HEK293T (cell line): ENCODE measurements at regions not wholly inside any gene's neighbourhood (a gene's known extent, or its start where the extent isn't known, plus 50 kb on each side); places are given as distances from the start of the nearest gene placed in this dataset.

Experiments used
- CTCF ChIA-PET: fragments of 350-600 bp; formaldehyde crosslinking; extraction: SDS; loops from one replicate; lab custom pipeline; 2021; ENCODE audit warnings: antibody characterized with exemption, inconsistent platforms; lab: Yijun Ruan, JAX
- POLR2A ChIA-PET: fragments of 350-600 bp; formaldehyde crosslinking; extraction: SDS; loops from one replicate; lab custom pipeline; 2020; ENCODE audit warnings: antibody characterized with exemption, inconsistent platforms; lab: Yijun Ruan, JAX
- DNase-seq: peaks from one replicate; pipeline ENCODE4 v3.0.0; 2012; ENCODE audit warnings: mixed read lengths; ENCODE audit errors: extremely low spot score
- ARNT ChIP-seq: fragments of 450-650 bp; IDR thresholded peaks from 2 replicates; pipeline ENCODE4 v1.6.1; 2017; ENCODE audit warnings: mild to moderate bottlenecking
- BHLHE40 ChIP-seq: fragments of 450-650 bp; IDR thresholded peaks from 2 replicates; pipeline ENCODE4 v1.6.1; 2016; ENCODE audit warnings: mild to moderate bottlenecking, moderate library complexity, borderline replicate concordance
- CTBP1 ChIP-seq: fragments of 450-650 bp; IDR thresholded peaks from 2 replicates; pipeline ENCODE4 v1.6.1; 2016; ENCODE audit warnings: borderline replicate concordance
- ELF4 ChIP-seq: fragments of 450-650 bp; IDR thresholded peaks from 2 replicates; pipeline ENCODE4 v1.6.1; 2017; ENCODE audit warnings: antibody characterized with exemption
- FOXA1 ChIP-seq: fragments of 450-650 bp; IDR thresholded peaks from 2 replicates; pipeline ENCODE4 v1.6.1; 2016; ENCODE audit warnings: mild to moderate bottlenecking
- FOXK2 ChIP-seq: fragments of 450-650 bp; IDR thresholded peaks from 2 replicates; pipeline ENCODE4 v1.6.1; 2016; ENCODE audit warnings: mild to moderate bottlenecking
- FOXM1 ChIP-seq: fragments of 450-650 bp; IDR thresholded peaks from 2 replicates; pipeline ENCODE4 v1.6.1; 2017; ENCODE audit warnings: mild to moderate bottlenecking, borderline replicate concordance
- HDGF ChIP-seq: fragments of 450-650 bp; IDR thresholded peaks from 2 replicates; pipeline ENCODE4 v1.6.1; 2017; ENCODE audit warnings: antibody characterized with exemption, borderline replicate concordance
- L3MBTL2 ChIP-seq: fragments of 450-650 bp; conservative IDR thresholded peaks from 2 replicates; pipeline ENCODE4 v1.6.1; 2016; ENCODE audit warnings: mild to moderate bottlenecking
- LEF1 ChIP-seq: fragments of 450-650 bp; IDR thresholded peaks from 2 replicates; pipeline ENCODE4 v1.6.1; 2017; ENCODE audit warnings: mild to moderate bottlenecking, borderline replicate concordance
- NFRKB ChIP-seq: fragments of 450-650 bp; IDR thresholded peaks from 2 replicates; pipeline ENCODE4 v1.6.1; 2016; ENCODE audit warnings: mild to moderate bottlenecking, moderate library complexity
- PKNOX1 ChIP-seq: fragments of 450-650 bp; IDR thresholded peaks from 2 replicates; pipeline ENCODE4 v1.6.1; 2016
- SP1 ChIP-seq: fragments of 450-650 bp; IDR thresholded peaks from 2 replicates; pipeline ENCODE4 v1.6.1; 2017
- SUZ12 ChIP-seq: fragments of 450-650 bp; IDR thresholded peaks from 2 replicates; pipeline ENCODE4 v1.6.1; 2016; ENCODE audit warnings: mild to moderate bottlenecking
- TARDBP ChIP-seq: fragments of 450-650 bp; IDR thresholded peaks from 2 replicates; pipeline ENCODE4 v1.6.1; 2016
- ZNF384 ChIP-seq: fragments of 450-650 bp; IDR thresholded peaks from 2 replicates; pipeline ENCODE4 v1.6.1; 2016

DNA sequence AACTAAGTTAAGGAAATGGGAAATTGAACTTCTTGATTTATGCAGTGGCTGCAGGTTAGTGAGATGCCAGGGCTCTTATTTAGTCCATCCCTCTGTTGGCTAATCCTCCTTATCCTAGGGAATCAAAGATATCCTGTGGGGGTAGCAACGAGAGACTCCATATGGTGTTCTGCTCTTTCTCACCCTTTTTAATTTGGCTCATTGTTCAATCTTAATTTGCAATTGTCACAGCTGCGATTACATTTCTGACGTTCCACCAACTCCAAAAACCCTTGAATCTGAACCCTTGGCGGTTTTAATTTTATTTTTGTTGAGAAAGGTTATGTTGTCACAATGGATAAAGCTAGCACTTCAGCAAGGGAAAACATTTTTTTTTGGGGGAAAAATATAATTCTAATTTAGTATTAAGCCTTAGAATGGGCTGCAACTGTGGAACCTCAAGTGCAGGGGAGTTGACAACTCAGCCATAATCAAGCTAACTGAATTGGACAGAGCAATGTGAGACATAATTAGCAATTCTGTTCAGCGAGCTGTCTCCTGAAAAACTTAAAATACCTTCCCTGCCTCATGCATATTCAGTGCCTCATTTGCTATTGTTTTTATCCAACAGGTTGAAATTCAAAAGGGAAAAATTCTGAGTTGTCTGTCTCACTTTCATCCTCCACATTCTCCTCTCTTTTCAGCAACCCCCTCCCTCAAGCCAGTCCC is 91.3 kb downstream of the MAT2B start:
- TF ChIP-seq ELF4 (no peak), SP1 (no peak), FOXK2 (no peak), NFRKB (no peak), PKNOX1 (no peak), LEF1 (no peak), FOXM1 (no peak), CTBP1 (no peak)
- no peak for DNase-seq
- ChIA-PET CTCF (no interaction called here), POLR2A (no interaction called here)

GRCh38 chr5:163604013-163604412 is 98.6 kb downstream of the MAT2B start:
- ChIA-PET POLR2A (no interaction called here), CTCF (no interaction called here)
- TF ChIP-seq PKNOX1 = no peak
- TF ChIP-seq NFRKB = no peak
- TF ChIP-seq SUZ12 = no peak
- no peak for TF ChIP-seq SP1
- no peak for TF ChIP-seq FOXK2
- no peak for TF ChIP-seq LEF1
- no peak for TF ChIP-seq ARNT
- TF ChIP-seq BHLHE40 = no peak
- TF ChIP-seq ELF4 = no peak
- no peak for TF ChIP-seq FOXM1
- no peak for TF ChIP-seq CTBP1
- TF ChIP-seq HDGF = no peak
- no peak for TF ChIP-seq FOXA1
- TF ChIP-seq TARDBP = no peak
- no peak for TF ChIP-seq ZNF384
- no peak for TF ChIP-seq L3MBTL2
- no peak for DNase-seq

- CTCF ChIA-PET = no interaction called here
- TF ChIP-seq FOXK2 = no peak
- TF ChIP-seq LEF1 = no peak
- no peak for TF ChIP-seq CTBP1
- TF ChIP-seq L3MBTL2 = no peak
- no peak for TF ChIP-seq BHLHE40
- no peak for TF ChIP-seq ARNT
- no peak for TF ChIP-seq SUZ12
- no peak for TF ChIP-seq SP1
- TF ChIP-seq PKNOX1 = no peak
- no peak for TF ChIP-seq ELF4
- no peak for TF ChIP-seq ZNF384
- no peak for DNase-seq
- POLR2A ChIA-PET = no interaction called here
Observed at GRCh38 chr5:163607256-163607655, 101.8 kb downstream of the MAT2B start.

GRCh38 chr5:163608621-163609020 is 103.2 kb downstream of the MAT2B start:
- TF ChIP-seq FOXK2 (no peak), TARDBP (no peak), CTBP1 (no peak), SUZ12 (no peak), SP1 (no peak), ZNF384 (no peak), FOXM1 (no peak), NFRKB (no peak), HDGF (no peak), BHLHE40 (no peak), FOXA1 (no peak), PKNOX1 (no peak)
- no peak for DNase-seq
- ChIA-PET POLR2A (no interaction called here), CTCF (no interaction called here)

- no peak for TF ChIP-seq FOXK2
- no peak for TF ChIP-seq ARNT
- no peak for TF ChIP-seq BHLHE40
- TF ChIP-seq NFRKB = no peak
- no peak for TF ChIP-seq CTBP1
- no peak for TF ChIP-seq ZNF384
- no peak for TF ChIP-seq FOXA1
- TF ChIP-seq FOXM1 = no peak
- no peak for TF ChIP-seq L3MBTL2
- ChIA-PET CTCF (no interaction called here), POLR2A (no interaction called here)
- no peak for DNase-seq
Observed at GRCh38 chr5:163609910-163610309, 104.5 kb downstream of the MAT2B start.

DNA sequence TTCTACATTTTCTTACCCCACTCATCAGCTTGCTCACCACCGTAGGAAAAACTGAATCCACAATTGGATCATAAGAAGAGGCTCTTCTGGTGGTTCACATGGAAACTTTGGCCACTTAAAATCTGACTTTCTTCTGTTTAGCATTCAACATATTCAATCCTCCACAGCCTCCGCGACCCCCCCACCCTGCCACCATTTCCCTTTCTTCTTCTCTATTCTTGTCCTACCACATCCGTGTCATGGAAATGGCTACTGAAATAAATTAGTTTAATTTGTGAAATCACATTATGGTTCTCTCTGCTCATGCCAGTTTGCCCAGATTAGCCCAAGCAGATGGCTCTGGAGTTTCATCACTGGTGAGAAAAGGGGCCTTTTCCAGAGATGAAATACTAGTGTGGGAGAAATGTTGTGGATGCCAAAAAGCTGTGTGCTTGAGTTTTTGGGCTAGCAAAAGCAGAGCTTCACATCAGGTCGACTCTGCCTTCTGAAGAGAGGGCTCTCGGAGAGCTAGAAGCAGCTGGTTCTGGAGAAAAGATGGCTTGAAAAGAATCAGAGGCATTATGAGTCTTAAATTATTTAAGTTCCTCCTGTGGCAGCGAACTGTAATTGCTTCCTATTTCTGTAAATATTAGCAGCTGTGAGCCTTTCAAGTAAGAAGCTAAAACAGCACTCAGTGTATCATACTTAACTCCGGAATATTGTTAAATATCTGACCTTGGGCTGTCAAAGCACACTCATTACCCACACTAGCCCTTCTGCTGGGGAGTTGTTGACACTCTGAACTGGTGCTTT is 107.1 kb downstream of the MAT2B start:
- POLR2A ChIA-PET = no interaction called here
- no peak for DNase-seq
- CTCF ChIA-PET = no interaction called here
- TF ChIP-seq HDGF (no peak), FOXM1 (no peak), ELF4 (no peak), FOXK2 (no peak), CTBP1 (no peak)
